GM12892 (cell line): ENCODE measurements at regions not wholly inside any gene's neighbourhood (a gene's known extent, or its start where the extent isn't known, plus 50 kb on each side); places are given as distances from the start of the nearest gene placed in this dataset.

Experiments
- POLR2A ChIP-seq: IDR thresholded peaks from 2 replicates; pipeline ENCODE4 v1.6.1; 2011; ENCODE audit warnings: low read depth, low read length, control low read depth
- POLR2AphosphoS5 ChIP-seq: IDR thresholded peaks from 2 replicates; pipeline ENCODE4 v1.6.1; 2011; ENCODE audit warnings: low read depth, low read length, control low read depth
- TAF1 ChIP-seq: IDR thresholded peaks from 2 replicates; pipeline ENCODE4 v1.6.1; 2011; ENCODE audit warnings: low read depth, mild to moderate bottlenecking, control low read depth, low read length, borderline replicate concordance

- no peak for TF ChIP-seq POLR2AphosphoS5
- no peak for TF ChIP-seq POLR2A
- TF ChIP-seq TAF1, result no peak
These were observed 290.6 kb upstream of the GRID2 start for GRCh38 chr4:92012899-92013867.
